Hypothalamus (tissue), 51 donors: ENCODE measurements at regions not wholly inside any gene's neighbourhood (a gene's known extent, or its start where the extent isn't known, plus 50 kb on each side); places are given as distances from the start of the nearest gene placed in this dataset.

ENCODE experiments used
- DNase-seq, 51 donors: peaks; one replicate each; lab custom pipeline; 2025; lab: John Stamatoyannopoulos, UW

GRCh38 chr17:63124958-63125357 lies 158.9 kb downstream of the TANC2 start:
- no peak for DNase-seq

DNA sequence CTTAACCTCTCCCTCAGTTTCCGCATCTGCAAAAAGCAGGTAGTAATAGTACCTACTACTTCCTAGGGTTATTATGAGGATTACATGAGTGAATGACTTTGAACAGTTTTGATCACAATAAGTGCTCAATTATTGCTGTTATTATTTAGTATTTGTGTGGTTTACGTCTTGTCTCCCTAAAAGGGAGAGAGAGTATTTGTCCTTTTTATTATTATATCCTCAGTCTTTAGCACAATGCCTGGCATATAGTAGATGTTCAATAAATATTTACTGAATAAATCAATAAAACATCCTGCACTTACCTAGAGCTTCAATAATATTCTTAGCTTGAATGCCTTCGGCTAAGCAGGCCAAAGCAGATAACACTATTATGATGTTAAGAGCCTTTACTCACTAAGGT lies 160.0 kb downstream of the TANC2 start:
- DNase-seq: no peak

GRCh38 chr17:63126607-63127006 lies 160.6 kb downstream of the TANC2 start:
- no peak for DNase-seq

GRCh38 chr17:63132459-63132911 lies 166.4 kb downstream of the TANC2 start:
- no peak for DNase-seq

DNA sequence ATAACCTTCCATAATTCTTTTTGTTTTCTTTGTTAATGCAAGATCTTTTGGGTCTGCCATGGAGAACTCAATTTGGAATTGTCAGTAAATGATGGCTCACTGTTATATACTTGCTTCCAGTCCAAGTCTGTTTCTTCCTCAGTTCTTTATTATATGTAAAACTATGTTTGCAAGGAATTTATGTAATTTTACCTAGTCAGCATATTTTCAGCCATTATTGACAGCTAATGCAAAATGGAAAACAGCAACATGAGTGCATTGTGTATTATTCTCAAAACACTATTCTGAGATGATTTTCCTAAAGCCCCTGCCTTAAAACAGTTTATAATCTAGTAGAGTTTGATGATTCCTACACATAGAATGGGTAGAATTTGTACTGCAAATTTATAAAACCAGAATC lies 167.5 kb downstream of the TANC2 start:
- DNase-seq: no peak

DNA sequence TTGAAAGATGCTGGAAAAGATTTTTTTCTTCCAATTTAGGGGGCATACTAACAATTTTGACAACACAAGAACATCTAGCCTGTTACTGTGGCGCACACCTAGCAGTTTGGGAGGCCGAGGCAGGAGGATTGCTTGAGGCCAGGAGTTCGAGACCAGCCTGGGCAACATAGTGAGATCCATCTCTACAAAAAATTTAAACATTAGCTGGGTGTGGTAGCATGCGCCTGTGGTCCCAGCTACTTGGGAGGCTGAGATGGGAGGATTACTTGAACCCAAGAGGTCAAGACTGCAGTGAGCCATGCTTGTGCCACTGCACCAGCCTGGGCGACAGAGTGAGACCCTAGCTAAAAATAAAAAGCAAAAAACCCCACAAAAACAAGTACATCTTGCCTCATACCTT lies 168.8 kb downstream of the TANC2 start:
- DNase-seq: no peak

DNA sequence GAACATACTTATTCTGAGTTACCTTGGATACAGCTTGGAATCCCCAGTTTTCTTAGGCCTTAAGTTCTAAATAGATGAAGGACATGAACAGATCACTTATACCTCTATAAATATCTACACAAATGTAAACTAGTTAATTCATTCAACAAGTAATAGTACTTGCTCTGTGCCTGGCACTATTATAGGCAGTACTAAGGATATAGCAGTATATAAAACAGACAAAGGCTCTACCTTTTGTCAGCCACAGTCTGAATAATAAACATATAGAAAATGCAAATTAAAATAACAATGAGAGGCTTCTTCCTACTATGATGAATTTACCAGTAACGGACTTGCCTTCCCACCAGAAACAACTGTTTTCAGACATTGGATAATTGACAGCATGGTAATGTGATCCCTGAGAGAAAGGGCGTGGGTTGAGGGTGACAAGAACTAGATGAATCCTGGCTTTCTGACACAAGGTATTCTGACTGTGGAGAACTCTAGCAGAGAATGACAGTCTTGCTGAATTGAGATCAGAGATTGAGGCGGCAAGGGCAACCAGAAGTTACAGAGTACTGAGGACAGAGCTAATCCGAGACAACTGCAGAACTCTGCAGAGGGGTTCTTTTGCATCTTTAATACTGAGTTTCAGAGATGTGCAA lies 170.5 kb downstream of the TANC2 start:
- peak in 1 of 51 donors; percentile 30 for DNase-seq

GRCh38 chr17:63137163-63137562 lies 171.1 kb downstream of the TANC2 start:
- DNase-seq: no peak

DNA sequence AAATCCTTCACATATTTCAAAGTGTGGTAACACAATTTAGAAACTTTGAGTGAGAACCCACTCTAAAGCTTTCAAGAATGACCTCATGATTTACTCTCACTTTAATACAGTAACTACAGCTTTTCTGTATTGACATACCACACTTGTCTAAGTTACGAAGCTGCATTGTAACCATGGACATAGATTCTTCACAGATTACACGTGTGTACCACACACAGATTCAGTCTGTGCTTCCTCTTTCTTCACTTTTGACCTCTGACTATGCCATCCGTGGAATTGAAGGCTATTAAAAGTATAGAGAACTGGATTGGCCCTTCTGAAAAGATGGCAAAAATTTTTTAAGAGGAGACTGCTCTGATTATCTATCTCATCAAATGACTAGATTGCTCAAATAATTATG lies 172.7 kb downstream of the TANC2 start:
- peak in 1 of 51 donors; percentile 17 for DNase-seq

GRCh38 chr17:63139356-63139755 lies 173.3 kb downstream of the TANC2 start:
- peak in 1 of 51 donors; percentile 8 for DNase-seq

GRCh38 chr17:63140255-63140654 lies 174.2 kb downstream of the TANC2 start:
- peak in 1 of 51 donors; percentile 46 for DNase-seq

- no peak for DNase-seq
Measured at GRCh38 chr17:63142836-63143235, 176.8 kb downstream of the TANC2 start.

DNA sequence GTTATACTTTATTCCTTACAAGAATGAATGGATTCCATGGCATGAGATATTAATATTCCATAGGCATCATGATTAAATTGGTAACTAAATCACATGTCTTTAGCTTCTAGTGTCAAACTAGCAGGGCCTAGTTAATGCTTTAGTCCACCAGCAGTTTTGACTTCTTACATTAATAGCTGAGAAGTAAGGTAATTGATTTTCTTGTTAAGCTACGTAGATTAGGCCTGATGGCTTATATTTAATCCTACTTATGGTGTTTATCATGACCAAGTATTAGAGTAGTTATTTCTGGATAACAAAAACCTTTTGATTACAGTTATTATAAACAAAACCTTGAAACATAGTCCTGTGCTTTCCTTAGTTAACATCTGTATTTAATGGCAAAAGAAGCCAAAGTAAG lies 184.5 kb downstream of the TANC2 start:
- no peak for DNase-seq

- DNase-seq: peak in 5 of 51 donors; percentile 9 to 43 (median 17)
Measured at GRCh38 chr17:63150994-63151464, 185.0 kb downstream of the TANC2 start.

DNA sequence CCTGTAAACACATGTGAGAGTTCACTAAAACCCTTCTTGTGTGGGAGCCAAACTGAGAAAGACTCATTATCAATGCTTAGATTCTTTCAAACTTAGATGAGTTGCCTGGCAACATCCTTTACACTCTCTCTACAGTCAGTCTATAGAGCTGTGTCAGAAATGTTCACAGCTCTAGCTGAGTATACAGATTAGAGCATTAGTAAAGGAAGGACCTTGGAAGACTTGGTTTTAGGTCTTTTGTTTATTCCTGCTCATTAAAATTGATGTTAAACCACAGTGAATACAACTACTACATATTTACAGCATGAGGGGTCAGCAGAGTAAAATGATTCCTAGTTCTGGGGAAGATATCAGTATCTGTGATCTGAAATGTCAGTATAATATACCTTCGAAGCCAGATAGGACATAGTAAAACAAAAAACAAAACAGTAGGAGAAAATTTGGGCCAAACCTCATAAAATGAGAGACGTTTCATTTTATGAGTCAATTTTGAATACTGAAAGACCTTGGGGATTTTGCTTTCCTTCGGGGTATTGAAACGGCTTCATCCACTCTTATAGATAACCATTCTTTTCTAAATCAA lies 186.0 kb downstream of the TANC2 start:
- peak in 1 of 51 donors; percentile 66 for DNase-seq

DNA sequence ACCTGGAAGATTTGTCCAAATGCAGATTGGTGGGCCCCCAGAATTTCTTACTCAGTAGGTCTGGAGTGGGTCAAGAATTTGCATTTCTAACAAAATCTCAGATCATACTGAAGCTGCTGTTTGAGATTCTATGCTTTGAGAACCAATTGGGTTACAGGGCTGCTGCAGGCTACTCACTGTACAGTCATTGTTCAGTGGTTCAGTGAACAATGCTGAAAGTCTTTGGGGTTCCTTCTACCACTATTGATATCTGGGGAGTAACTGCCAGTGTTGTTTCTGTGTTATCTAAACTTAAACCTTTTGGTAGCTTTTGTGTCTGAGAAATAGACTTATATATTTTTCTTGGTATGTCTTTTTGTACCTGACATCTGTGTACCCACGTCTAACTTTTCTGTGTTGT lies 187.5 kb downstream of the TANC2 start:
- DNase-seq: peak in 3 of 51 donors; percentile 5 to 46 (median 39)

DNA sequence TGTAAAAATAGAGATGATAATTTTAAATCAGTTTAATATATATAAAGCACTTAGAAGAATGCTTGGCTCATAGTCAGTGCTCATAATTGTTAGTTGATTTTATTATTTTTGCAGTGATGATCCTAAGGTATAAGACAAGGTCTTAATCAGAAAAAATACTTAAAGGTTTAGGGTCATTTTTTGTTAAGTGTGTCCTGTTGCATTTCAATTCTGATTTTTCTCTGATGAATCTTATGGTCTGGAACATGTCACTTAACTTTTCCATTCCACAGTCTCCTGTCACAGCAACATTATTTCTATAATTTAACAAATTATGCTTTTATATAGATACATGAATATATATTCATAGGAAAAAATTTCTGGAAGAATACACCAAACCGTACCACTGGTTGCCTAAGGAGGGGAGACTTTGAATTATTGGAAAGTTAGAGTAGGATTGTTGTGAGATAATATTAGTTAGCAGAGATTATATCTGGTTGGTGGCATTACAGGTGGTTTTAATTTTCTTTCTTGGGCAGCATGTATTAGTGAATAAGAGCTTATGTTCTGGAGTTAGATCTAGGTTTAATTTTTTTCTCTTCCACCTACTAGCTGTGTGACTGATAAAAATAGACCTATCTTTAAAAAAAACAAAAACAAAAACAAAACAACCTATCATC lies 188.7 kb downstream of the TANC2 start:
- no peak for DNase-seq

GRCh38 chr17:63156986-63157385 lies 191.0 kb downstream of the TANC2 start:
- no peak for DNase-seq

DNA sequence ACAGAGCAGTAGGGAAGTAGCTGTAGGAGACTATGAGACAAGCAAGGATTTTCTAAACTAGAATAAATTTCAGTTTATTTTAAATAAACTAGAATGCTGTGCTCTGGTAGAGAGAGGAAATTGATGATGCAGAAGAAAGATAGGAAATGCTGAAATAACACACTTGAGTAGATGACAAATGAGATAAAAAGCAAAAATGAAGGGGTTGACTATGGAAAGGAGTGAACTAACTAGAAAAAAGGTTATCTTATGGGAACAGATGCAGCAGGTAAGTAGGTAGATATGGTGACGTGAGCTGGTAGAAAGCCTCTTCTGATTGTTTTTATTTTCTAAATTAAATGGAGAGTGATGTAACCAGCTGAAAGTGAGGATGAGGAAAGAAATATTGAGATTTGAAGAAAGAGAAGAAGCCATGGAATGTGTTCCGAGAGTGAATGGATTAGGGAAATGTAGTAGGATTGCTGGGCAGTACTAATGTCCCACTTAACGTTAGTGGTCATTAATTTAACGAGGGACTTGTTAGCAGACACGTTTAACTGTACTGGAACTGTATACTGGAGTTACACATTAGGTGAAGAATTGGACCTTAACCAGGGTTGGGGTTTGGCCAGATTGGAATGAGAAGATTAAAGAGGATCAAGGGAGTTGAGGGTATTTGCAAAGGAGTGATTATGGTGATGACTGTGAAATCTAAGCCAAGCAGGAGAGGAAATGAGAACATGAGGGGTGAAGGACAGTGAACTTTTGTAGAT lies 196.5 kb downstream of the TANC2 start:
- DNase-seq: no peak

GRCh38 chr17:63163158-63163520 lies 197.1 kb downstream of the TANC2 start:
- DNase-seq: no peak

- DNase-seq: no peak
Measured at GRCh38 chr17:63165400-63165799, 199.4 kb downstream of the TANC2 start.
